ENCODE measurements at regions not wholly inside any gene's neighbourhood (a gene's known extent, or its start where the extent isn't known, plus 50 kb on each side); places are given as distances from the start of the nearest gene placed in this dataset.

- no peak for DNase-seq
These were observed 347.2 kb upstream of the MAP3K7 start for GRCh38 chr6:90934081-90934480.

- peak; percentile 14 for DNase-seq
These were observed 345.5 kb upstream of the MAP3K7 start for GRCh38 chr6:90932351-90932750.

GRCh38 chr6:90928051-90928450 is 341.2 kb upstream of the MAP3K7 start:
- DNase-seq = no peak

GRCh38 chr6:90925726-90926125 is 338.9 kb upstream of the MAP3K7 start:
- no peak for DNase-seq

- no peak for DNase-seq
These were observed 335.5 kb upstream of the MAP3K7 start for GRCh38 chr6:90922325-90922724.

- peak; percentile 72 for DNase-seq
These were observed 331.5 kb upstream of the MAP3K7 start for GRCh38 chr6:90918361-90918760.

GRCh38 chr6:90917376-90917775 is 330.5 kb upstream of the MAP3K7 start:
- DNase-seq = no peak

- DNase-seq = no peak
These were observed 330.1 kb upstream of the MAP3K7 start for GRCh38 chr6:90916968-90917367.

GRCh38 chr6:90915224-90915915 is 328.5 kb upstream of the MAP3K7 start:
- no peak for DNase-seq

- DNase-seq = no peak
These were observed 327.4 kb upstream of the MAP3K7 start for GRCh38 chr6:90914312-90914711.

- no peak for DNase-seq
These were observed 326.5 kb upstream of the MAP3K7 start for GRCh38 chr6:90913266-90913960.

GRCh38 chr6:90911642-90912041 is 324.8 kb upstream of the MAP3K7 start:
- no peak for DNase-seq

- no peak for DNase-seq
These were observed 324.0 kb upstream of the MAP3K7 start for GRCh38 chr6:90910893-90911292.

GRCh38 chr6:90907931-90908655 is 321.2 kb upstream of the MAP3K7 start:
- no peak for DNase-seq

- DNase-seq = no peak
These were observed 318.5 kb upstream of the MAP3K7 start for GRCh38 chr6:90905351-90905750.

- no peak for DNase-seq
These were observed 313.2 kb upstream of the MAP3K7 start for GRCh38 chr6:90900034-90900433.

GRCh38 chr6:90898763-90899162 is 311.9 kb upstream of the MAP3K7 start:
- no peak for DNase-seq

- DNase-seq = peak; percentile 30
These were observed 309.2 kb upstream of the MAP3K7 start for GRCh38 chr6:90896075-90896547.

GRCh38 chr6:90895299-90896074 is 308.6 kb upstream of the MAP3K7 start:
- DNase-seq = no peak

GRCh38 chr6:90894285-90895130 is 307.6 kb upstream of the MAP3K7 start:
- DNase-seq = no peak

- DNase-seq = peak; percentile 39
These were observed 306.5 kb upstream of the MAP3K7 start for GRCh38 chr6:90893400-90893799.

GRCh38 chr6:90892271-90892670 is 305.4 kb upstream of the MAP3K7 start:
- peak; percentile 39 for DNase-seq
